HEK293 (cell line): ENCODE measurements at regions not wholly inside any gene's neighbourhood (a gene's known extent, or its start where the extent isn't known, plus 50 kb on each side); places are given as distances from the start of the nearest gene placed in this dataset.
"Not testable (repeated sequence)": the region's sequence is repeated elsewhere in the genome, so short reads cannot be mapped to it uniquely, and the experiment has no call there.

Experiments
- SP2 ChIP-seq: fragments of 450-650 bp; formaldehyde crosslinking; IDR thresholded peaks from 2 replicates; pipeline ENCODE4 v1.5.1; 2016; ENCODE audit warnings: missing biosample characterization, missing genetic modification characterization
- TF ChIP-seq, protein P1 (sequence below): fragments of 450-650 bp; formaldehyde crosslinking; IDR thresholded peaks from 2 replicates; pipeline ENCODE4 v1.5.1; 2016; ENCODE audit warnings: missing biosample characterization, missing genetic modification characterization

GRCh38 chr11:46209624-46210023 lies 67.8 kb upstream of the CREB3L1 start:
- TF ChIP-seq SP2 (tag by site-specific recombination) = not testable (repeated sequence)
- TF ChIP-seq, protein P1, sequence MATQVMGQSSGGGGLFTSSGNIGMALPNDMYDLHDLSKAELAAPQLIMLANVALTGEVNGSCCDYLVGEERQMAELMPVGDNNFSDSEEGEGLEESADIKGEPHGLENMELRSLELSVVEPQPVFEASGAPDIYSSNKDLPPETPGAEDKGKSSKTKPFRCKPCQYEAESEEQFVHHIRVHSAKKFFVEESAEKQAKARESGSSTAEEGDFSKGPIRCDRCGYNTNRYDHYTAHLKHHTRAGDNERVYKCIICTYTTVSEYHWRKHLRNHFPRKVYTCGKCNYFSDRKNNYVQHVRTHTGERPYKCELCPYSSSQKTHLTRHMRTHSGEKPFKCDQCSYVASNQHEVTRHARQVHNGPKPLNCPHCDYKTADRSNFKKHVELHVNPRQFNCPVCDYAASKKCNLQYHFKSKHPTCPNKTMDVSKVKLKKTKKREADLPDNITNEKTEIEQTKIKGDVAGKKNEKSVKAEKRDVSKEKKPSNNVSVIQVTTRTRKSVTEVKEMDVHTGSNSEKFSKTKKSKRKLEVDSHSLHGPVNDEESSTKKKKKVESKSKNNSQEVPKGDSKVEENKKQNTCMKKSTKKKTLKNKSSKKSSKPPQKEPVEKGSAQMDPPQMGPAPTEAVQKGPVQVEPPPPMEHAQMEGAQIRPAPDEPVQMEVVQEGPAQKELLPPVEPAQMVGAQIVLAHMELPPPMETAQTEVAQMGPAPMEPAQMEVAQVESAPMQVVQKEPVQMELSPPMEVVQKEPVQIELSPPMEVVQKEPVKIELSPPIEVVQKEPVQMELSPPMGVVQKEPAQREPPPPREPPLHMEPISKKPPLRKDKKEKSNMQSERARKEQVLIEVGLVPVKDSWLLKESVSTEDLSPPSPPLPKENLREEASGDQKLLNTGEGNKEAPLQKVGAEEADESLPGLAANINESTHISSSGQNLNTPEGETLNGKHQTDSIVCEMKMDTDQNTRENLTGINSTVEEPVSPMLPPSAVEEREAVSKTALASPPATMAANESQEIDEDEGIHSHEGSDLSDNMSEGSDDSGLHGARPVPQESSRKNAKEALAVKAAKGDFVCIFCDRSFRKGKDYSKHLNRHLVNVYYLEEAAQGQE (tag by site-specific recombination) = not testable (repeated sequence)
